ENCODE measurements at regions not wholly inside any gene's neighbourhood (a gene's known extent, or its start where the extent isn't known, plus 50 kb on each side); places are given as distances from the start of the nearest gene placed in this dataset.

GRCh38 chr12:40561395-40561966, 130.8 kb upstream of the CNTN1 start (continued):
- no peak for TF ChIP-seq ZNF462 (CRISPR knock-in tag; IDR thresholded peaks at IDR 0.05)

GRCh38 chr12:40565029-40565633, 127.1 kb upstream of the CNTN1 start:
- H3K79me2 ChIP-seq (replicated peaks; ENCODE audit: insufficient read depth) = no peaks in the 10 kb centered on the region
- no peak overlapping the region for H3K4me3 Mint-ChIP-seq
- no peaks in the 10 kb centered on the region for H3K9me3 Mint-ChIP-seq
- no peak overlapping the region for H3K27ac Mint-ChIP-seq
- H3F3A ChIP-seq (replicated peaks; ENCODE audit: low read depth) = no peaks in the 10 kb centered on the region
- no peak for ATAC-seq
- H3K4me3 ChIP-seq = no peak overlapping the region
- H3K36me3 Mint-ChIP-seq (ENCODE audit: low read depth) = no peaks in the 10 kb centered on the region
- no peaks in the 10 kb centered on the region for H4K20me1 ChIP-seq (replicated peaks; ENCODE audit: insufficient read depth)
- DNase-seq (ENCODE audit: low spot score) = no peak
- no peaks in the 10 kb centered on the region for H3K27me3 ChIP-seq (ENCODE audit: insufficient read depth)
- H3K9me2 ChIP-seq (ENCODE audit: insufficient read depth) = no peaks in the 10 kb centered on the region
- H3K4me2 ChIP-seq = no peak overlapping the region
- no peaks in the 10 kb centered on the region for H3K4me1 Mint-ChIP-seq
- H2AFZ ChIP-seq = no peak overlapping the region
- no peaks in the 10 kb centered on the region for H3K27me3 Mint-ChIP-seq (ENCODE audit: insufficient read depth, low read depth, poor library complexity)
- H3K36me3 ChIP-seq (ENCODE audit: insufficient read depth) = no peaks in the 10 kb centered on the region
- no peaks in the 10 kb centered on the region for H3K4me1 ChIP-seq (ENCODE audit: insufficient read depth)
- H3K27ac ChIP-seq (ENCODE audit: low read depth) = no peak overlapping the region
- TF ChIP-seq ETS1 (IDR thresholded peaks at IDR 0.05) = no peak
- no peak for TF ChIP-seq POLR2AphosphoS5 (IDR thresholded peaks at IDR 0.05; ENCODE audit: low read depth)
- no peak for TF ChIP-seq EZH2 (IDR thresholded peaks at IDR 0.05; ENCODE audit: low read depth, unreplicated experiment)
- no peak for TF ChIP-seq ZNF331 (CRISPR knock-in tag; IDR thresholded peaks at IDR 0.05; ENCODE audit: low read depth)
- TF ChIP-seq STAT1 (IDR thresholded peaks at IDR 0.05; ENCODE audit: unreplicated experiment) = no peak
- no peak for TF ChIP-seq CTCF (conservative IDR thresholded peaks at IDR 0.05; ENCODE audit: low read depth in 2 of 2)

Data from GM23338 (cell line).